SK-MEL-5 (cell line): ENCODE measurements at regions not wholly inside any gene's neighbourhood (a gene's known extent, or its start where the extent isn't known, plus 50 kb on each side); places are given as distances from the start of the nearest gene placed in this dataset.
"Not testable (repeated sequence)": the region's sequence is repeated elsewhere in the genome, so short reads cannot be mapped to it uniquely, and the experiment has no call there.

Experiments
- DNase-seq: peaks from one replicate; pipeline ENCODE4 v3.0.0-alpha.2; 2016; ENCODE audit warnings: low read depth, low spot score
- in situ Hi-C: cut with HindIII; loops from 2 replicates; pipeline ENCODE4 v1.10.0; 2016; ENCODE audit warnings: low sequenced_read_pairs, high pct_unique_total_duplicates, low pct_unique_long_range_greater_than_20kb

DNA sequence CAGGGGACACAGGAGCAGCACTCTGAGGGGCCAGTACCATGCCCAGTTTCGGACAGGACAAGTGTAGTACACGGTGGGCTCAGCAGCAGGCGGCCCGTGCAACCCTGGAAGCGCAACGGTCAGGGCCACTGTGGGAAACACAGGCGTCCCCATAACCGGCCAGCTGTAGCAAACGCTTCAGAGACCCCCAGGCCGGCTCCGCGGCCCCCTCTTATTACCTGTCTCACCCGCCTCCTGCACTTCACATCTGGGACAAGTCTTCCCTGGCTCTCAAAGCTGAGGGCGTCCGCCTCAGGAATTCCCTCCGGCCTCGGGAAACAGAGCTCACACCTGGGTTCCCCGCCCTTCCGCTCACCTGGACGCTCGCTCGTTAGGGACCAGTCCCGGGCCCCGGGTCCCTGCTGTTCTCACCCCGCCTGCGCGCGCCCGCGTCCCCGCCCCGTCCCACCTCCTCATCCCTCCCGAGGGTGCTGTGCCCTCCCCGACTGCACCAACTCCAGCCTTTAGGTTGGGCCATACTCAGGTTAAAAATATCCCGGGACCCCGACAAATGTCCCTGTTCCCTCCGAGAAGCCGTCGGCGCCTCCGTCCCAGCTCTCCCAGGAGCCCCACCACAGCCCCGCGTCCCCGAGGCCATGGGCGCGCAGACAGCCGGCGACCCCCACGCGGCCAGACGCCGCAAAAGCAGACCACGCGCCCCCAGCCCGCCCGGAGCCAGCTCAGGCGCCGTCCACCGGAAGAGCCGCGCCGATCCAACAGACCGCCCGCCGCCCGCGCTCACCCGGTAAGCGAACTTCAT lies 5367.3 kb upstream of the TPTE start:
- in situ Hi-C loops, DNase-seq: not testable (repeated sequence)

DNA sequence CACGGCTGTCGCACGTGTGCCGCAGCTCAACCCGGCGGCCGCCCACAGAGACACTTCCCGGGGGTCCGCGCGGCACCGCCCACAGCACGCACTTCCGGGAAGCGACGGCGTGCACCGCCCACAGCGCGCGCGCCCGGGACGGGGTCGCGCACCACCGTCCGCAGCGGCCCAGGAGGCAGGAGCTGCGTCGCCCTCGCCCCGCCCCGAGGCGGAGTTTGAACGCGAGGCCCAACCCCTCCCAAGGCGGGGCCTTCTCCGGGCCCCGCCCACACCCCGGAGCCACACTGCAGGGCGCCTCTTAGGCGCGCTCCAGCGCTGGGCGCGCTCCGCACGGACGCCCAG lies 5366.8 kb upstream of the TPTE start:
- in situ Hi-C loops = not testable (repeated sequence)
- peak; percentile 65 for DNase-seq

DNA sequence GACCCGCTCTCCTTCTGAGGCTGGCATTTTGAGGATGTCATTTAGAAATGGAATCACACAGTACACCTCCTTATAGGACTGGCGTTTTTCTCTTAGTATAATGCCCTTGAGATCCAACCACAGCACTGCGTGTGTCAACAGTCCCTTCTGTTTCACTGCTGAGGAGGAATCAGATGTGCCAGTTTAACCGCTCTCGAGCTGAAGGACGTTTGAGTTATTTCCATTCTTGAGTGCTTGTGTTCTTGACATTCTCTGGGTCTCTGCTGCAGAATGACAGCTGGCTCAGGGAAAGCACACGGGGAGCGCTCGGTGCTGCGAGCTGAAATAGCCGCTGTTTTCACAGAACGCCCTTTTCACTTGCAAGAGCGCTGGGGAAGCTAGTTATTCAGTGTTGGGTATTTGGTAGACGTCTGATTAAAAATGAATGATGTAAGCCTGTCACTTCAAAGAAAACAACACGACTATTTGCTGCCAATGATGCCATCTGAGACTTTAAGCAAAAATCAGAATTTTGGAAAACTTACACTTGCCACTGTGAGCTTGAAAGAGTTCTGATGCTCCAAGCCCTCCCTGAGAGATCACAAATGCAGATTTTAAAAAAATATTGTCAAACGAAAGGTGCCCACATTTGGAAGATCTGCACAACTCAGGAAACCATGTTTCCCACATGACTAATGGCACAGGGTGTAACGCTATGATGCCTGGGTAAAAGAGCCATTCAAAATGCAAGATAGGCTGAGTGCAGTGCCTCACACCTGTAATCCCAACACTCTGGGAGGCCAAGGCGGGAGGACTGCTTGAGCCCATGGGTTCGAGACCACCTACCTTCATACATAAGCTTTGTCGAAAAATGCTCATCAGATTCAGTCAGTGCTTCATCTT lies 5358.4 kb upstream of the TPTE start:
- in situ Hi-C loops, DNase-seq: not testable (repeated sequence)

DNA sequence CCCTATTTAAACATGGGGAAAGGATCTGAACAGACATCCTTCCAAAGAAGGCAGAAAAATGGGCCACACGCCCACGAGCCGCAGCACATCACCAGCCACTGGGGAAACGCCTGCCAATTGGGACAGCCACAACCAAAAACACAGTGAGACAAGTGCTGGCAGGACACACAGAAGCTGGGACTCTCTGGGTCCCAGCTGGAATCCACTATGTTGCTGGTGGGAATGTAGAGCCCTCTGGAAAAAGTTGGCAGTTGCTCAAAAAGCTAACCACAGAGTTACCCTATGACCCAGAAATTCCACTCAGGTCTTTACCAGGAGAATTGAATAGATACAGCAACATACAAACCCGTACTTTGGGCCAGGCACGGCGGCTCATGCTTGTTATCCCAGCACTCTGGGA lies 5355.6 kb upstream of the TPTE start:
- DNase-seq, in situ Hi-C loops: not testable (repeated sequence)
